ENCODE measurements at regions not wholly inside any gene's neighbourhood (a gene's known extent, or its start where the extent isn't known, plus 50 kb on each side); places are given as distances from the start of the nearest gene placed in this dataset.
"Not testable (repeated sequence)": the region's sequence is repeated elsewhere in the genome, so short reads cannot be mapped to it uniquely, and the experiment has no call there.

DNA sequence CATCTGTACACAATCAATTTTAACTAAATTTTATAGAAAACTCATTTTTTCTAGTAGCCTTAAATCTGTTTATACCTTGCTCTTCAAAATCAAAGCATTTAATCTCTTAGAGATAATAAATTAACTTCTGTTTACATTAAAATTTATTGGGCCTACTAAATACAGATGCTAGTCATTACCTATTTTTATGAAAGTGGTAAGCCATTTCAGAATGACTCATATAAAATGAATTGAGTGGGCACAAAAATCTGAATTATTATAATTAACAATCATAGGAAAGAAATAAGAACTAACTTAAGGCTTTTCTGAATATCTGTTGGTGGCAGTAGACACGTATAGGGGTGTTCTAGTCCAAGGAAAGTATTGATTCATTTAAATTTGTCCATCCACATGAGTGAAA lies 157.9 kb downstream of the KCNJ2 start:
- DNase-seq: no peak

DNA sequence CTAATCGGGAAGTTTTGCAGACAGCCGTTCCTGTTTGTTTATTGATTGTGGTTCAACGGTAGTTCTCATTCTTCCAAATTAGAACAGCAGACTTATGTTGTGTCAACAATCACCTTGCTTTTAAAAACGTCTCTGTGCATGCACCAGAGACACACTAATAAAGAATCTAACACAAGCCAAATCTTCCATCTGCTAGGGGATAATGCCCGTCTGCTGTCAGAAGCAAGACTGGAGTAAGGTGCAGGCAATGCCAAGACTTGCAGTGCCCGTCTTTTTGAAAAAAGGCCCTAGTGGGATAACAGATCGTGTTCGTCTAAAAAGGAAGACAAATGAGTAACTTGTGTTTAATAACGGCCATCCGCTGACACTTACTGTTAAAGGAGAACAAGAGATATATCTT lies 158.4 kb downstream of the KCNJ2 start:
- no peak for DNase-seq

DNA sequence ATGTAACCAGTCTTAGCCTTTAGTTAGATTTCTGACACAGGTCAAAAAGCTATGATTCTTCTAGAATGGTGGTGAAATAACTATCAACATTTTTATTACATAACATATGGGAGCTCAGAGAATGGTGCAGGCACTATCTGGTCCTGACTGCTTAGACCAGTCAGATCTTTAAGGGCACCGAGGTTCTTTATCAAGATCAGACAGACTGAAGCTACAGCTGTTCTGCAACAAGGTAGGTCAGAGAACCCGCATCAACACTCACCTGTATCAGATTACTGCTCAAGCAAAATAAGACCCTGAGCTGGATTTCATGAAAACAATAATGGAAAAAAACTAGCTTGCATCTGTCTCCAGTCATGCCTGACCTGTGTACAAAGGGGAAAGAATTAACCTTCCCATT lies 160.4 kb downstream of the KCNJ2 start:
- DNase-seq: no peak

DNA sequence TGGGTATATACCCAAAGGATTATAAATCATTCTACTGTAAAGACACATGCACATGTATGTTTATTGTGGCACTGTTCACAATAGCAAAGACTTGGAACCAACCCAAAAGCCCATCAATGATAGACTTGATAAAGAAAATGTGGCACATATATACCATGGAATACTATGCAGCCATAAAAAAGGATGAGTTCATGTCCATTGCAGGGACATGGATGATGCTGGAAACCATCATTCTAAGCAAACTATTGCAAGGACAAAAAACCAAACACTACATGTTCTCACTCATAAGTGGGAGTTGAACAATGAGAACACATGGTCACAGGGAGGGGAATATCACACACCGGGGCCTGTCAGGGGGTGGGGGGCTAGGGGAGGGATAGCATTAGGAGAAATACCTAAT lies 161.7 kb downstream of the KCNJ2 start:
- not testable (repeated sequence) for DNase-seq

DNA sequence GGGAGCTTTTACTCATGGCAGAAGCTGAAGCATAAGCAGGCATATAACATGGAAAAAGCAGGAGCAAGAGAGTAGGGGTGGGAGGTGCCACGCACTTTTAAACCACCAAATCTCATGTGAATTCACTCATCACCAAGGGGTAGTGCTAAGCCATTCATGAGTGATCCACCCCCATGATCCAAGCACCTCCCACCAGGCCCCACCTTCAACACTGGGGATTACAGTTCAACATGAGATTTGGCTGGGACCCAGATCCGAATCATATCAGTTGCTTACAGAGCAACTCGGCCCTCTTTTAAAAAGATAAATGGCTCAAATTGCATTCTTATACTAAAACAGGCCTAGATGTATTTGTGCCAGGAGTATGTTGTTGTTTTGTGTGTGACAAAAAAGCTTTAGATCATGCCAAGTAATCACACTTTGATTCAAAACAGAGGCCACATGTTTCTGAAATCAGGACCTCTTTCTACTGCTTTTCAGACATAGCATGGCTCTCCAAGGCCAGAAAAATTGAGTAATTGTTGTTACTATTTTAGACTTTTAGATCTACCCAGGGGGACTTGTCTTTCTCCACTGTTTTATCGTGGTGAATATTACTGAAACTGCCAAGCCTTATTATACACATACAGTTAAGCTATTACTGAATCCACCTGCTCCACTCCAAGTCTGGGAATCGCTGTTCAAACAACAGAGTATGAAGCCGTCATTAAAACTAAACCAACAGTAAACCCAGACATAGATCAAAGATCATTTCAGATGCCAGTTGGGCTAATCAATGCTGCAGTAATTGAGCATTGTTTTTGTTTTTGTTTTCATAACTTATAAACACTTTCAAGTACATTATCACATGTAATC lies 163.3 kb downstream of the KCNJ2 start:
- no peak for DNase-seq

DNA sequence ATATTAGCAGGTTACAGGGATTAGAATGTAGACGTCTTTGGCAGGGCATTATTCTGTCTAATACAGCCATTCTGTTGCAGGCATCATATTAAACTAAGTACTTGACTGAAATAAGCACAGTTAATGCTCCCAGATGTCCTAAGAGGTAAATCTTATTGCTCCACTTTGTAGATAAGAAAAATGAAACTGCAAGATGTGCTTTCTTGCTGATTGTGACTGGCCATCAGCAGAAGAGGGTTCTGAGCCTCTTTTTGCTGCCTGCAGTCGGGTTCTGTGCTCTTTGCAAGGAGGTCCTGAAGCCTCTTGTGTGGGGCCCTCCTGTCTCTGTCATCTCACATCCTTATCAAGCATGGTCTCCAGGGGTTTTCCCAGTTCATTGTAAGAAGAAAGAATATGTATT lies 167.1 kb downstream of the KCNJ2 start:
- no peak for DNase-seq

DNA sequence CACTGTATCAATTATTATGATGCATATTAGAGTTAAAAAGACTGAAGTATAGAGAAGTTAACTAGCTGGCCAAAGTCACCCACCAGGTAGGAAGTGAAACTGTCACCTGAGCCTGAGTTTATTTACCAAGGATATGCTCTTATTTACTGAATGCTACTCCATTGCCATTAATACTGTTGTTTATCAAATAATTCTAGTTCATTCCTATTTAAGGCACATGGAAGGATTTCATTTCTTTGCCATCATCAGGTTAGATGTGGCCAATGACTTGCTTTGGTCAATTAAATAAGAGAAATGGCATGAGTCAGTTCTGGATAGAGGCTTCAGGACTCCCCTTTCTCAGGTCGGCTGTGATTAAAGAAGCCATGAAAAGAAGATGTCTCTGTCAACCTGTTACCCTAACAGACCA lies 169.6 kb downstream of the KCNJ2 start:
- no peak for DNase-seq

DNA sequence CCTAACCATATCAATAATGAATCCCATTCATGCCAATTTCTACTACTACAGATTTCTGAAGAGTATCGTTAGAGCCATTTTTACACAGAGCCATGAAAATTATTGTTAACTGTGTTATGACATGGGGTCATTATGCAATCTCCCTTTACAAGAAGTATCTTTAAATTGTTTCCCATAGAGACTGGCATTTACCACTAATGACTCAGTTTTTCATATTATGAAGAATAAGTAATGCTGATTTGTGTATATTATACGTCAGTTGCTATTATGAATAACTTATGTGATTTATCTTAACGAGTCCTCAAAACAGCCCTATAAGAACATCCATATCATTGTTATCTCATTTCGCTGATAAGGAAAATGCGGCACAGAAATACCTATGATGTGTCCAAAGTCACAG lies 173.8 kb downstream of the KCNJ2 start:
- DNase-seq: no peak

DNA sequence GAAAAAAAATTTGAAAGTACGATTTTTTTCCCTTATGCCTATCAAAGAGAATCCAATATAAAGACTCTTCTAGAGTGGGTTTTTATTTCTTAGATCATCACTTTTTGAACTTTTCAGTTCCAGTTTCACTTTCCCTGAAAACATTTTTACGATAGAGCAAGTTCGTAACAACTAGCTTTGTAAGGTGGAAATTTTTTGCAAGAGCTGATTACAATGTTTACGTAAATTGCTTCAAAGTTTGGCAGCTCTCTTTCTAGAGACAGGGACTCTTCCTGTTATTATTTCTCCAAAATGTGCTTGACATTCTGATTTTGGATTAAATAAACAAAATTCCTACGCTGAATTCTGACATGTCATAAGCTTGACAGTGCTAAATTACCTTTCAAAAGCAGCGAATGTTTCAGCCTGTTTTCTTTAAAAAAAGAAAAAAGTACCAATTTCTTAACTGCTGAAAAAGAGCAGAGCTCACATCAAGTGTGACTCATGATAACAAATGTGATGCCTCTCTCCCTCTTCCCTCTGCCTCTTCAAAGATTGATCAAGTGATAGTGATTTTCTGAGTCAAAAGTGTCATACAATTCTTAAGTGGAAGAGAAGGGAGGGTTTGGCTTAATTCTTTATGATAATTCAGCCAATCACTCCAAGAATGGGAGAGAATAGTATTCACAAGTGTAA lies 175.2 kb downstream of the KCNJ2 start:
- DNase-seq: no peak

DNA sequence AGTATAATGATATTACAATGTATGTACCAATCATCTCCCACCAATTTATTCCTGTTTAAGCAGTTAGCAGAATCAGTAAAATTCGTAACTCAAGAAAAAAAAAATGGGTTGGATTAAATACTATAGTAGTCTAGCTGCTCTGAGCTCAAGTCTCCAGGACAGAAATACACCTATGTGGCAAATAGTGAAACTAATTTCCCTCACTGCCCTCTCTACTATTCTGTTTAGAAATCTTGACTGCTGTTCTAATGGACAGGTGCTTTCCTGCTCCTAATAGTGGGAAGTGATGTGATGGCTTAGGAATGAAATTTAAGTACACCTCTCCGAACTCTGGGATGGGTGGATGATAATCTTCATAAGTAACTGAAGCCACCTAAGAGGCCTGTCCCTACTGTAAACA lies 175.7 kb downstream of the KCNJ2 start:
- DNase-seq: no peak

DNA sequence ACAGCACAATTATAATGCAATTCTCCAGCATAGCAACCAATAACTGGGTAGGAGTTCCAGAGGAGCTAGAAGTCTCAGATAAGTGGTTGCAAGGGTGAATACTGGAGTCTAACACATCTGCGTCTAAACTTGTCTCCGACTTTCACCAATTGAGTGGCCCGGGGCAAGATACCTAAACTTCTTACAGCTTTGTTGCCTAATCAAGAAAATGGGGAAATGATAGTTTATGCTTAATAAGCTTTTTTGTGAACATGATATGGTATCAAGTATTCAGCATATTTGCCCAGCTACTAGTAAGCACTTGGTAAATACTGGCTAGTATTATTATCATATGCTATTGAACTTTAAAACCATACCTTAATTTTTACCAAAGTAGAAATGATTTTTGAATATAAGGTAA lies 183.5 kb downstream of the KCNJ2 start:
- DNase-seq: no peak

DNA sequence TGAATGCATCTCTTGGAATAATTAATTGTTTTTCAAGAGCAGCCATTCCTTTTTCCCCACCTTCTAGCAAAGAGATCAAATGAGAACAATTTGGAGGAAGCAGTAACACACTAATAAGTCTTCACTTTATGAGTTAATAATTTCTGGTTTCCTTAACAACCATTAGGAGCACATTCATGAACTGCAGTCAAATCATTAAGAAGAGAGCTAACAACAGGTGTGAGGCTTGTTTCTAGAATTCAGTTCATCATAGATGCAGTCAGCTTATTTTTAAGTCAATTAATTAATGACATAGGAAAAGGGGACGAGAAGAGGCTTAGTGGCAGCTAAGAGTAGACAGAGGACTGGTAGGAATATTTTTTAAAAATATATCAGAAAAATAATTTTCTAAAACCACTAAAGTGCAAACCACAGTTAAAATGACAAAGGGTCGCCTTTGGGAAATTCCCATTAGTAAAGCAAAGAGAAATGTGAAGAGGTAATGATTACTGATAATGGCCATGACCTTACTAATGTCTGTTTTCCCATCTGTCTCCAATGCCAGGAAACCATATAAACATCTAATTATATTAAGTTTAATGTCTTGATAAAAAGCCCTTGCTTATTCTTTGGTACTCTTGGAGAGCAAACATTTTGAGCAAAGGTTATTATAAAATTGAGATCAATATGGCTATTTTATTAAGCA lies 184.2 kb downstream of the KCNJ2 start:
- no peak for DNase-seq

DNA sequence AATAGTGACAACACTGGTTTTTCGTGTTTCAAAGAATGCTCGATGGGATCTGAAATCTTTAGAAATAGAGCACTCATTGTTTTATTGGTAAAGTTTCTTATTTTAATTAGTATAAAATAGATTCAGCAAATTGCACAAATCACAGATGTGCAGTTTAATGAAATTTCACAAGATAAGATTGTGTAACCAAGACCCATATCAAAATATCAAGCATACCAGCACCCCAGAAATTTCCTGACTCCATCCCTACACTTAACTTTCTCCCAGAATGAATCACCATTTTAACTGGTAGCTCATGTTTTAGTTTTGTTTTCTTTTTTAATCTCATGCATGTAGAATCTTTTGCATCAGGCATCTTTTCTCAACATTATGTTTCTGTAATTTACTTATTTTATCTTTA lies 185.9 kb downstream of the KCNJ2 start:
- no peak for DNase-seq

DNA sequence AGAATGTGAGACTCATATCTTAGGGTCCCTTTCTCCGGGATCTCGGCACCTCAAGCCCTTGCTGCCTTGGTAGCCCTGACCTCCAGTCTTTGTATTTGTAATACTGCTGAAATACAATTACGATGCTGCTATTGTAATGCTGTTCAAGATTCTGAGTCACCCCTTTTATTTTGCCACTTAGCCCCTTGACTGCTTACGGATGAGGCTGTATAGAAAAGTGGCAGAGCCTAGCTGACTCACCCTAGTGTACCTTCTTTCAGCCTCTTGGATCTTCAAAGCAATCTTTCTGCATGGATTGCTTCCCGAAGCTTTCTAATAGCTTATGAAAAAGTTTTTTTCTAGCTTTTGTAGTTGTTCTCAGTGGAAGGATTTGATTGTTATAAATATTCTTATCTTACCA lies 187.9 kb downstream of the KCNJ2 start:
- no peak for DNase-seq

DNA sequence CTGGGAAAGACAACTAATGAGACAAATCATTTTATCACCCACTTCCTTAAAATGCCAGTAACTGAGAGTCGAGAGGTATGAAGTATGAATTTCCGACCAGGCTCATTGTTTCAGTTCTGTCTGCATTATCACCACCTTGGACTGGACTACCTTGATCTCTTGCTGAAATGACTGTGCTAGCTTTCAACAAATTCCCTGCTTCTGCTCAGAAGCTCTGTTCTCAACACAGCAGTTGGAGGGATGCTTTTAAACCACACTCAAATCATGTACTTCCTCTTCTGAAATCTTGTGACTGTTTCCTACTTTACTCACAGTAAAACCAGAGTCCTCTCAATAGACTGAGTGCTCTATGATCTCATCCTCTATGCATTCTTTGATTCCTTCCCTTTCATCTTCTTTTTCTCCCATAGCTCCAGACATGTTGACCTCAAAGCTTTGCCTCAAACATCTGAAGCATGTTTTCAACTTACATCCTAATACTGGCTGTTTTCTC lies 195.8 kb downstream of the KCNJ2 start:
- DNase-seq: no peak

DNA sequence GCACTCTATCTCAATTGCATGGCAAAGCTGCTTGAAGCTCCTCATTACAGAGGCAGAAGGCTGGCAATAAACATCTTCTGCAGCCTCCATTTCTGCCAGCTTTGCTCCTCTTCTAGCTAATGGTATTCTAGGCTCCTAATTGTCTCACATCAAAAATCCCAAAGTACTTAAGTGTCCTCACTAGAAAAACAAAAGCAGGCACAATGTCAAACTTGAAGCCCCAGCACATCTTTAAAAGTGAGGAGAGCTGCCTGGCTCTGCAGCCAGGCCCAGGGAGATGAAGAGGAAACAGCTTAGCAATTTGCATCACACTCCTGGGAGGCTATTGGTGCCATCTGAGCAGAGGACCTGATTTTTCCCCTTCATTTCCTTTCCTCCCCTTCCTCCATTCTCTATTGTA lies 197.1 kb downstream of the KCNJ2 start:
- DNase-seq: no peak

DNA sequence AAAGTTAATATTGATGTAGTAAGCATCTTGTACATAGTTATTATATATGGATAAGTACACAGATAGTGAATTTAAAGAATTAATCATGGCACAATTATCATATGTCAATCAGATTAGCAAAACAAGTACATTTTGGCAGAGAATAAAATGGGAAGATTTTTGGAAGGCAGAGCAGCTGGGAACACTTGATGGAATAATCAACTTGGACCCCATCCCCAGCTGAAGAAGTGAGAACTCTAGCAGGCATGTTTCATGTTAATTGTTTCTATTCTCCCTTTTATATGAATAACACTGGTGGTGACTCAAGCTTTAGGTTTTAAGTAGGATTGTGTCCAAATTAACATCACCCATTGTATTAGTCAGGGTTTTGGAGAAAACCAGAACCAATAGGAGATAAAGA lies 198.7 kb downstream of the KCNJ2 start:
- DNase-seq: no peak

DNA sequence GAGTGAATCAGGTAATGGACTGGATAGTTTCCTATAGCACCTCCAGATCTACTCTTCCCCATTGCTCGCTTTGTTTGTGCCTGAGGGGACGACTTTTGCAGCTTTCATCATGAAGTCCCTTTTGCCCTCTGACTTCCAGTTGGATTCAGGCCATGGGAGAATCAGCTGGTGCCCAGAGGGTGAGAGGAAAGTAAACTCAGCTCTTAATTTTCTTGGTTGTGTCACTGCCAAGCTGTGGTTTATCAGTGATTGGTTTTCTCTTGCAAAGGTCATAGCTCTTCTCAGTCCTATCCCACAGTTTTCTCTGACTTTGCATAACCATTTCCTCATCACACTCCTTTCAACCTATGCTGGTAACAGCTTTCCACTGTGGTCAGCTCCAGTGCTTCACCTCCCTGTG lies 200.1 kb downstream of the KCNJ2 start:
- DNase-seq: no peak

DNA sequence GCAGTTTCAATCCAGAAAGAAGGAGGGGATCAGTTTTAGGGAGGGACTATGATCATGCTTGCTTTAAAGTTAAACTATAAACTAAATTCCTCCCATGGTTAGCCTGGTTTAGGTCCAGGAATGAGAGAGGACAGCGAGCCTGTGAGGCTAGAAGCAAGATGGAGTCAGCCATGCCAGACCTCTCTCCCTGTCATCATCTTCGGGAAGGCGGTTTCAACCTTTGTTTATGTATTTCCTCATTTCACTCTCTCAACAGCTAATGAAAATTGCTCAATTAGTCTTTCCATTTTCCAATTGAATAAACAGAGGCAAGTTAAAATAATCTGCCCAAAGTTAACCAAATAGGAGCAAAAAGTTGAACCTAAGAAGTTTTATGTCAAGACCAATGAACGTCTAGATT lies 201.5 kb downstream of the KCNJ2 start:
- no peak for DNase-seq

DNA sequence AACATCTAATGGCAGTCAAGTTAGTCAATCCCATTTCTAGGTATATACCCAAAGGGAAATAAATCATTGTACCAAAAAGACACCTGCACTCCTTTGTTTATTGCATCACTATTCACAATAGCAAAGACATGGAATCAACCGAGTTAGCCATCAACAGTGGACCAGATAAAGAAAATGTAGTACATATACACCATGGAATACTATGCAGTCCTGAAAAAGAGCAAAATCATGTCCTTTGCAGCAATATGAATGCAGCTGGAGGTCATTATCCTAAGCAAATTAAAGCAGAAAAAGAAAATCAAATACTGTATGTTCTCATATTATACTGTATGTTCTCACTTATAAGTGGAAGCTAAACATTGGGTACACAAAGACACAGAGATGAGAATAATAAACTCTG lies 204.0 kb downstream of the KCNJ2 start:
- no peak for DNase-seq

DNA sequence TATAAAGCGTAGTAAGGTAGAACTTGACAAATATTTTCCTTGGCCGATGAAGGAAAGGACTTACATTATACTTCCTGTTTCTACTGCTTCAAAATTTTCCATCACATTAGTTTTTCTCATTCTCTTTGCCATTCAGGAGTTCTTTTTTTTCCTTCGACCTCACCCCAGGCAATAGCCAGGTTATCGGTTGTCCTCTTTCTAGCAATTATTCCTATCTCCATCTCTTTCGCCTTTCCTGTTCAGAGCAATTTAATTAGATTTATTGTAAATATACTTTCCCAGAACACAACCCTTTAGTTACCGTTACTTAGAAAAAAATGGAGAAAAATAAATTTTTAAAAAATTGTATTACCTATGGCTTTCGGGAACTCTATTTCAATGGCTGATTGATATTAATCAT lies 205.2 kb downstream of the KCNJ2 start:
- DNase-seq: no peak

DNA sequence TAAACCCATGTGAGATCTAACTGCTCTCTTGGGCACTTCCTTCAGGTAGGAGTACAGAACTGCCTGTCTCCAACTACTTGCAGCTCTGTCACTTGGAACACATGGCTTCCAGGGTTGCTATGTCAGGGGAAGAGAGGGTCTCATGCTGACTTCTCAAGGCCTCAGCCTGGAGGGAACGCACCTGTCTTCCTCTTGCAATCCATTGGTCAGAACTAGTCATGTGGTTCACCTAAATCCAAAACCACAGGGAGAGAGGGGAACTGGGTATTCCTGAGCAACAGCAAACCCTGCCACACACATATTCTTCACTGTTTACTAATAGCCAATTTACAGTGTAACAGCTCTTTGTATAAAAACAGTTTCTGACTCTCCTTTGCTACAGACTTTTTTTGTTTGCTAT lies 206.1 kb downstream of the KCNJ2 start:
- DNase-seq: no peak

DNA sequence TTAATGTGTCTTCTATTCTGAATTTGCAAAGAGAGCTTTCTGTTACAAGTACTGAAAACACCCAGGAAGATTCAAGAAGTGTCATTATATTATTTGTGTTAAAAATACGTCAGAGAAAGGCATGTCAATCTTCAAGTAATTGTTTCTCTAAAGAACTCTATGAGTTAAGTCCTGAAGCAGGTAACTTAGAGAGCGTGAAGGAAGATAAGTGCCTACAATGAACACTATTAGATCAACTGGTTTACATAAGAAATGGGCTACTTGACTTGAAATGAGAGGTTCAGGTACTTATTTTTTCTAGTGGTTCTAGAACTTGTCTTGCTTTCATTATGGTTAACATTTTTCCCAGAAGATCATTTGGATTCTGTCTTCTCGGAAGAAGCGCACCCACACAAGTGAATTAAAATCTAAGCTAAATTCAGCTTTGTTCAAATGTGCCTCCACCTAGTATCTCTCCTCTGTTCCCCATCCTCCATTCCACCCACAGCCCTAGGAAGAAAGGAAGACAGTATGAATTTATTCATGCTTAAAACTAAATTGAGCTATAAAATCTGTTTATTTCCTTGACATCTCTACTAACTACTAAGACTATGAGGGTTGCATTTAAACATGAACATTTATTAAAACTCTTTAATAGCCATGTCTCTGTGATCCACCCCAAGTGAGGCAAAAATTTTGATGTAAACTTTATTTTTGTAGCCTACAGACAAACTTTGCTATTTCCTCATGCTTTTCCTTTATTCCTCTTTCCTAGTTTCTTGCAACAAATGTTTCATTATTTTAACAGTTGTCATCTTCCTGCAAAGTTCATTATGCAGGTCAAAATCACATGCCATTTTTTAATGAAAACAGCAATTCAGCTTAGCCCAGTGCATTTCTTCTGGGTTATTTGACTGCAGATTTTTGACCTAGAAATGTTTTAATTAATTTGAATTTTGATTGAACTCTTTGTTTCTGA lies 206.8 kb downstream of the KCNJ2 start:
- DNase-seq: no peak
